IMR-90 (cell line): ENCODE measurements at regions not wholly inside any gene's neighbourhood (a gene's known extent, or its start where the extent isn't known, plus 50 kb on each side); places are given as distances from the start of the nearest gene placed in this dataset.

ENCODE experiments used
- BHLHE40 ChIP-seq: fragments of 150-350 bp; IDR thresholded peaks from 2 replicates; pipeline ENCODE4 v1.6.1; 2016; ENCODE audit warnings: mild to moderate bottlenecking, low read depth, low read length
- CEBPB ChIP-seq: IDR thresholded peaks from 2 replicates; pipeline ENCODE4 v1.6.1; 2012; ENCODE audit warnings: low read depth, low read length, improper control_type of control experiment
- CHD1 ChIP-seq: IDR thresholded peaks from 2 replicates; pipeline ENCODE4 v1.6.1; 2012; ENCODE audit warnings: low read depth, low read length, improper control_type of control experiment
- CTCF ChIP-seq: conservative IDR thresholded peaks from 2 replicates; pipeline ENCODE4 v1.5.1; 2012; ENCODE audit warnings: mild to moderate bottlenecking, low read depth, low read length, improper control_type of control experiment
- MAZ ChIP-seq: IDR thresholded peaks from 2 replicates; pipeline ENCODE4 v1.6.1; 2012; ENCODE audit warnings: low read depth, mild to moderate bottlenecking, low read length, improper control_type of control experiment, moderate library complexity, borderline replicate concordance
- MXI1 ChIP-seq: IDR thresholded peaks from 2 replicates; pipeline ENCODE4 v1.6.1; 2012; ENCODE audit warnings: low read depth, mild to moderate bottlenecking, low read length, moderate library complexity, borderline replicate concordance
- POLR2A ChIP-seq: IDR thresholded peaks from 2 replicates; pipeline ENCODE4 v1.6.1; 2012; ENCODE audit warnings: mild to moderate bottlenecking, low read depth, low read length
- RAD21 ChIP-seq: IDR thresholded peaks from 2 replicates; pipeline ENCODE4 v1.6.1; 2012; ENCODE audit warnings: low read length, improper control_type of control experiment
- RCOR1 ChIP-seq: IDR thresholded peaks from 2 replicates; pipeline ENCODE4 v1.6.1; 2012; ENCODE audit warnings: mild to moderate bottlenecking, low read length, improper control_type of control experiment; ENCODE audit not compliant: insufficient replicate concordance
- RFX5 ChIP-seq: IDR thresholded peaks from 2 replicates; pipeline ENCODE4 v1.8.0; 2012; ENCODE audit warnings: low read depth, mild to moderate bottlenecking, low read length, moderate library complexity
- SMC3 ChIP-seq: fragments of 150-350 bp; IDR thresholded peaks from 2 replicates; pipeline ENCODE4 v1.6.1; 2016; ENCODE audit warnings: low read depth, mild to moderate bottlenecking, antibody characterized with exemption, low read length, moderate library complexity
- TF ChIP-seq, protein P1 (sequence below): fragments of 150-350 bp; IDR thresholded peaks from 2 replicates; pipeline ENCODE4 v1.6.1; 2016; ENCODE audit warnings: low read depth, mild to moderate bottlenecking, low read length, moderate library complexity, borderline replicate concordance

- TF ChIP-seq POLR2A = no peak
- TF ChIP-seq CTCF = no peak
- no peak for TF ChIP-seq MXI1
- no peak for TF ChIP-seq RAD21
- TF ChIP-seq MAZ = no peak
- TF ChIP-seq, protein P1, sequence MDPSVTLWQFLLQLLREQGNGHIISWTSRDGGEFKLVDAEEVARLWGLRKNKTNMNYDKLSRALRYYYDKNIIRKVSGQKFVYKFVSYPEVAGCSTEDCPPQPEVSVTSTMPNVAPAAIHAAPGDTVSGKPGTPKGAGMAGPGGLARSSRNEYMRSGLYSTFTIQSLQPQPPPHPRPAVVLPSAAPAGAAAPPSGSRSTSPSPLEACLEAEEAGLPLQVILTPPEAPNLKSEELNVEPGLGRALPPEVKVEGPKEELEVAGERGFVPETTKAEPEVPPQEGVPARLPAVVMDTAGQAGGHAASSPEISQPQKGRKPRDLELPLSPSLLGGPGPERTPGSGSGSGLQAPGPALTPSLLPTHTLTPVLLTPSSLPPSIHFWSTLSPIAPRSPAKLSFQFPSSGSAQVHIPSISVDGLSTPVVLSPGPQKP = no peak
- no peak for TF ChIP-seq RFX5
- no peak for TF ChIP-seq RCOR1
- no peak for TF ChIP-seq SMC3
- no peak for TF ChIP-seq BHLHE40
- TF ChIP-seq CHD1 = no peak
- TF ChIP-seq CEBPB = no peak
These were observed 189.8 kb downstream of the HHIPL2 start for GRCh38 chr1:222358100-222358499.
